ENCODE measurements at regions not wholly inside any gene's neighbourhood (a gene's known extent, or its start where the extent isn't known, plus 50 kb on each side); places are given as distances from the start of the nearest gene placed in this dataset.
"Not testable (repeated sequence)": the region's sequence is repeated elsewhere in the genome, so short reads cannot be mapped to it uniquely, and the experiment has no call there.

GRCh38 chr4:1561286-1561990 is 122.7 kb downstream of the FAM53A start:
- DNase-seq (ENCODE audit: low read depth, low spot score), result no peak

- DNase-seq (ENCODE audit: low read depth, low spot score), result no peak
These were observed 124.0 kb downstream of the FAM53A start for GRCh38 chr4:1559896-1560650.

GRCh38 chr4:1558205-1558604 is 125.9 kb downstream of the FAM53A start:
- DNase-seq (ENCODE audit: low read depth, low spot score), result no peak

GRCh38 chr4:1557221-1557597 is 126.9 kb downstream of the FAM53A start:
- no peak for DNase-seq (ENCODE audit: low read depth, low spot score)

- DNase-seq (ENCODE audit: low read depth, low spot score), result no peak
These were observed 127.4 kb downstream of the FAM53A start for GRCh38 chr4:1556541-1557220.

- no peak for DNase-seq (ENCODE audit: low read depth, low spot score)
These were observed 129.2 kb downstream of the FAM53A start for GRCh38 chr4:1554876-1555265.

GRCh38 chr4:1554246-1554875 is 129.8 kb downstream of the FAM53A start:
- DNase-seq (ENCODE audit: low read depth, low spot score), result no peak

GRCh38 chr4:1553365-1553764 is 130.7 kb downstream of the FAM53A start:
- DNase-seq (ENCODE audit: low read depth, low spot score), result no peak

GRCh38 chr4:1552451-1552850 is 131.7 kb downstream of the FAM53A start:
- DNase-seq (ENCODE audit: low read depth, low spot score), result no peak

GRCh38 chr4:1551211-1551610 is 132.9 kb downstream of the FAM53A start:
- DNase-seq (ENCODE audit: low read depth, low spot score), result no peak

- no peak for DNase-seq (ENCODE audit: low read depth, low spot score)
These were observed 133.7 kb downstream of the FAM53A start for GRCh38 chr4:1550122-1551070.

GRCh38 chr4:1549638-1550035 is 134.5 kb downstream of the FAM53A start:
- DNase-seq (ENCODE audit: low read depth, low spot score), result no peak

- peak; percentile 58 for DNase-seq (ENCODE audit: low read depth, low spot score)
These were observed 135.1 kb downstream of the FAM53A start for GRCh38 chr4:1548827-1549637.

GRCh38 chr4:1547856-1548826 is 136.0 kb downstream of the FAM53A start:
- no peak for DNase-seq (ENCODE audit: low read depth, low spot score)

- no peak for DNase-seq (ENCODE audit: low read depth, low spot score)
These were observed 136.8 kb downstream of the FAM53A start for GRCh38 chr4:1547131-1547855.

GRCh38 chr4:1544861-1545281 is 138.6 kb upstream of the NKX1-1 start:
- no peak for DNase-seq (ENCODE audit: low read depth, low spot score)

GRCh38 chr4:1544435-1544834 is 138.2 kb upstream of the NKX1-1 start:
- not testable (repeated sequence) for DNase-seq (ENCODE audit: low read depth, low spot score)

GRCh38 chr4:1543976-1544375 is 137.7 kb upstream of the NKX1-1 start:
- no peak for DNase-seq (ENCODE audit: low read depth, low spot score)
